HEK293T (cell line): ENCODE measurements at regions not wholly inside any gene's neighbourhood (a gene's known extent, or its start where the extent isn't known, plus 50 kb on each side); places are given as distances from the start of the nearest gene placed in this dataset.

Source experiments
- CTCF ChIA-PET: fragments of 350-600 bp; formaldehyde crosslinking; extraction: SDS; loops from one replicate; lab custom pipeline; 2021; ENCODE audit warnings: antibody characterized with exemption, inconsistent platforms; lab: Yijun Ruan, JAX
- POLR2A ChIA-PET: fragments of 350-600 bp; formaldehyde crosslinking; extraction: SDS; loops from one replicate; lab custom pipeline; 2020; ENCODE audit warnings: antibody characterized with exemption, inconsistent platforms; lab: Yijun Ruan, JAX
- DNase-seq: peaks from one replicate; pipeline ENCODE4 v3.0.0; 2012; ENCODE audit warnings: mixed read lengths; ENCODE audit errors: extremely low spot score
- ARNT ChIP-seq: fragments of 450-650 bp; IDR thresholded peaks from 2 replicates; pipeline ENCODE4 v1.6.1; 2017; ENCODE audit warnings: mild to moderate bottlenecking
- BHLHE40 ChIP-seq: fragments of 450-650 bp; IDR thresholded peaks from 2 replicates; pipeline ENCODE4 v1.6.1; 2016; ENCODE audit warnings: mild to moderate bottlenecking, moderate library complexity, borderline replicate concordance
- CTBP1 ChIP-seq: fragments of 450-650 bp; IDR thresholded peaks from 2 replicates; pipeline ENCODE4 v1.6.1; 2016; ENCODE audit warnings: borderline replicate concordance
- ELF4 ChIP-seq: fragments of 450-650 bp; IDR thresholded peaks from 2 replicates; pipeline ENCODE4 v1.6.1; 2017; ENCODE audit warnings: antibody characterized with exemption
- FOXA1 ChIP-seq: fragments of 450-650 bp; IDR thresholded peaks from 2 replicates; pipeline ENCODE4 v1.6.1; 2016; ENCODE audit warnings: mild to moderate bottlenecking
- FOXK2 ChIP-seq: fragments of 450-650 bp; IDR thresholded peaks from 2 replicates; pipeline ENCODE4 v1.6.1; 2016; ENCODE audit warnings: mild to moderate bottlenecking
- FOXM1 ChIP-seq: fragments of 450-650 bp; IDR thresholded peaks from 2 replicates; pipeline ENCODE4 v1.6.1; 2017; ENCODE audit warnings: mild to moderate bottlenecking, borderline replicate concordance
- HDGF ChIP-seq: fragments of 450-650 bp; IDR thresholded peaks from 2 replicates; pipeline ENCODE4 v1.6.1; 2017; ENCODE audit warnings: antibody characterized with exemption, borderline replicate concordance
- L3MBTL2 ChIP-seq: fragments of 450-650 bp; conservative IDR thresholded peaks from 2 replicates; pipeline ENCODE4 v1.6.1; 2016; ENCODE audit warnings: mild to moderate bottlenecking
- LEF1 ChIP-seq: fragments of 450-650 bp; IDR thresholded peaks from 2 replicates; pipeline ENCODE4 v1.6.1; 2017; ENCODE audit warnings: mild to moderate bottlenecking, borderline replicate concordance
- NFRKB ChIP-seq: fragments of 450-650 bp; IDR thresholded peaks from 2 replicates; pipeline ENCODE4 v1.6.1; 2016; ENCODE audit warnings: mild to moderate bottlenecking, moderate library complexity
- SP1 ChIP-seq: fragments of 450-650 bp; IDR thresholded peaks from 2 replicates; pipeline ENCODE4 v1.6.1; 2017
- SUZ12 ChIP-seq: fragments of 450-650 bp; IDR thresholded peaks from 2 replicates; pipeline ENCODE4 v1.6.1; 2016; ENCODE audit warnings: mild to moderate bottlenecking
- TARDBP ChIP-seq: fragments of 450-650 bp; IDR thresholded peaks from 2 replicates; pipeline ENCODE4 v1.6.1; 2016
- ZNF384 ChIP-seq: fragments of 450-650 bp; IDR thresholded peaks from 2 replicates; pipeline ENCODE4 v1.6.1; 2016
- TF ChIP-seq, protein P1 (sequence below): fragments of 450-650 bp; IDR thresholded peaks from 2 replicates; pipeline ENCODE4 v1.6.1; 2016

DNA sequence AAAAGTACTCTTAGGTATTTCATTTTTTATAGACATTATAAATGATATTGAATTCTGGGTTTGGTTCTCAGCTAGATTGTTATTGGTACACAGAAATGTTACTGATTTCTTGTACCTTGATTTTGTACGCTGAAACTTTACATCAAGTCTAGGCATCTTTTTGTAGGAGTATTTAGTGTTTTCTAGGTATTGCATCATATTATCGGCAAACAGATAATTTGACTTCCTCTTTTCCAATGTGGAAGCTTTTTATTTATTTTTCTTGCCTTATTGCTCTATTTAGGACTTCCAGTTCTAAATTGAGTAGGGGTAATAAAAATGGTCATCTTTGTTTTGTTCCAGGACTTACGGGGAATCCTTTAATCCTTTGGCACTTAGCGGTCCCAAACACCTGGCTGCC is 676.6 kb upstream of the CCDC179 start:
- TF ChIP-seq TARDBP = no peak
- TF ChIP-seq, protein P1, sequence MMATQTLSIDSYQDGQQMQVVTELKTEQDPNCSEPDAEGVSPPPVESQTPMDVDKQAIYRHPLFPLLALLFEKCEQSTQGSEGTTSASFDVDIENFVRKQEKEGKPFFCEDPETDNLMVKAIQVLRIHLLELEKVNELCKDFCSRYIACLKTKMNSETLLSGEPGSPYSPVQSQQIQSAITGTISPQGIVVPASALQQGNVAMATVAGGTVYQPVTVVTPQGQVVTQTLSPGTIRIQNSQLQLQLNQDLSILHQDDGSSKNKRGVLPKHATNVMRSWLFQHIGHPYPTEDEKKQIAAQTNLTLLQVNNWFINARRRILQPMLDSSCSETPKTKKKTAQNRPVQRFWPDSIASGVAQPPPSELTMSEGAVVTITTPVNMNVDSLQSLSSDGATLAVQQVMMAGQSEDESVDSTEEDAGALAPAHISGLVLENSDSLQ = no peak
- no peak for TF ChIP-seq FOXA1
- TF ChIP-seq SUZ12 = no peak
- TF ChIP-seq FOXK2 = no peak
- TF ChIP-seq BHLHE40 = no peak
- TF ChIP-seq HDGF = no peak
- TF ChIP-seq ELF4 = no peak
- TF ChIP-seq L3MBTL2 = no peak
- TF ChIP-seq ZNF384 = no peak
- DNase-seq = no peak
- ChIA-PET CTCF (no interaction called here), POLR2A (no interaction called here)

DNA sequence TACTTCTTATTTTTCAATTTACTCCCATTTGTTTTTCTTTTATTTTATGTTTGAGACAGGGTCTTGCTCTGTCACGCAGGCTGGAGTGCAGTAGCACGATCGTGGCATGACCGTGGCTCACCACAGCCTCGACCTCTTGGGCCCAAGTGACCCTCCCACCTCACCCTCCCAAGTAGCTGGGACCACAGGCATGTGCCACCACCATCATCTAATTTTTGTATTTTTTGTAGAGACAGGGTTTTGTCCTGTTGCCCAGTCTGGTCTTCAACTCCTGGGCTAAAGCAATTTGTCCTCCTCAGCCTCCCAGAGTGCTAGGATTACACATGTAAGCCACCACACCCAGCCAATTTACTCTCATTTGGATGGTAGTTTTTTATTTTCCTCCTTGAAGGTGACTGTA is 679.3 kb upstream of the CCDC179 start:
- POLR2A ChIA-PET = no interaction called here
- DNase-seq = no peak
- CTCF ChIA-PET = interaction anchor here (1.1 to 1.6 kb wide), 2 partner anchors 13 to 425 kb away, joined by 4 to 6 read pairs; no protein-coding TSS in a partner anchor
- TF ChIP-seq BHLHE40 (no peak), FOXA1 (no peak), SUZ12 (no peak), TARDBP (no peak), SP1 (no peak), FOXM1 (no peak), FOXK2 (no peak), L3MBTL2 (no peak), ARNT (no peak), HDGF (no peak), LEF1 (no peak), CTBP1 (no peak), NFRKB (no peak), ZNF384 (no peak)
- TF ChIP-seq, protein P1 = no peak

DNA sequence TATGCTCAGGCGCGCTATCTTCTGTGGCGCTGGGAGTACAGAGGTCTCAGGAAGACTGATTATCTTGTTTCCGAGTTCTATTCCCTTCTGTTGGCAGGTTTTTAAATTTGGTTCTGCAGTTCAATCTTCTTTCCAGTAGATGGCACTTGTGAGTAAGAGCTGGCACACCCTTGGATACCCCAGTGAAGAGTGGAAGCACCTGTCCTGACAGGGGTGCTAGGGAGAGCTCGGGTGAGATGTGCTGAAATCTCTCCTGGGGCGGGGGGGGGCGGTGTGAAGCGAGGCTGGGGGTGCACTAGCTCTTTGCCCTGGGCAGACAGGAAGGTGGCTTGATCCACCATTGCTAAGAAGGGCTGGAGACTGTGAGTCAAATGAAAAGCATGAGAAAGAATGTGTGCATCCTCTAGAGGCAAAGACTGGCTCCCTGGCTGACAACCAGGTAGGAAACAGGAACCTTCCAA is 679.9 kb upstream of the CCDC179 start:
- POLR2A ChIA-PET = no interaction called here
- peak; percentile 45 for DNase-seq
- CTCF ChIA-PET = interaction anchor here (0.6 to 1.6 kb wide), 4 partner anchors 11 to 558 kb away, joined by 3 to 6 read pairs (median 4); no protein-coding TSS in a partner anchor
- TF ChIP-seq BHLHE40 = no peak
- no peak for TF ChIP-seq ZNF384
- no peak for TF ChIP-seq FOXK2
- TF ChIP-seq TARDBP = no peak
- TF ChIP-seq, protein P1 = no peak
- TF ChIP-seq HDGF = no peak
- no peak for TF ChIP-seq ARNT
- TF ChIP-seq LEF1 = no peak
- TF ChIP-seq L3MBTL2 = no peak

DNA sequence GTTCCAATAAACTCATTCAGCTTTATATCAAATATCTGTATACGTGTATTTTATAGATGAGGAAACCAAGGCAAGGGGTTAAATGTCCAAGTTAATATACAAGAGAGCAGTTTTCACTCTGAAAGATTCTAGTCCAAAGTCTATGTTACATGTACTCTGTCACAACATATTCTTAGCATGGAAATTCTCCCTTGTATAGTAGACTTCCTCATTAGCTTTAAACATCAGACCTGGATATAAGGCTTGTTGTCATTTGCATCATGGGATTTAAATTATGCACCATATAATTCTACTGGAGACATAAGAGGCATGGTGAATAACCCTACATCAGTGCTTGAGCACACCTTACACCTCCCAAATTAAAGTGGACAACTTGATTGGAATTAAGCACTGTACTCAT is 681.9 kb upstream of the CCDC179 start:
- no peak for DNase-seq
- ChIA-PET CTCF (no interaction called here), POLR2A (no interaction called here)
- TF ChIP-seq FOXA1 (no peak), SP1 (no peak), NFRKB (no peak), HDGF (no peak), ELF4 (no peak), ZNF384 (no peak), BHLHE40 (no peak), ARNT (no peak), SUZ12 (no peak), CTBP1 (no peak), L3MBTL2 (no peak), FOXK2 (no peak), TARDBP (no peak)

DNA sequence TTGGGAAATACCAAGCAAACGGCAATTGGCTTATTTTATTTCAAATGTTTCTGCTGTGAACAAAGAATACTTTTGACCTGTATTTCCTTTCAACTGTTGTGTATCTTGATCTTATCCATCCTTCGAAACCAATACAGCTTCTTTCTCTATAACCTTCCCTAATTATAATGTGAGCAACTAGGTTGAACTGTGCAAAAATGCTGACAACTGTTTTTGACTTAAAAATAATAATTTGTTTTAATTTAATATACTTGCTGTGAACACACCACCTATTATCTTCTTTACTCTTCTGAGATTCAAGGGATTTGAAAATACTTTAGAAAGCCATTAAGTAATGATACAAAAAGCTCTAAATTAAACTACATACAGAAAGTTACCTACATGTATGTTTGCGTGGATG is 682.5 kb upstream of the CCDC179 start:
- TF ChIP-seq FOXK2 = no peak
- CTCF ChIA-PET = interaction anchor here (0.6 kb wide), 1 partner anchor 679 kb away, joined by 5 read pairs; no protein-coding TSS in a partner anchor
- DNase-seq = no peak
- POLR2A ChIA-PET = no interaction called here

DNA sequence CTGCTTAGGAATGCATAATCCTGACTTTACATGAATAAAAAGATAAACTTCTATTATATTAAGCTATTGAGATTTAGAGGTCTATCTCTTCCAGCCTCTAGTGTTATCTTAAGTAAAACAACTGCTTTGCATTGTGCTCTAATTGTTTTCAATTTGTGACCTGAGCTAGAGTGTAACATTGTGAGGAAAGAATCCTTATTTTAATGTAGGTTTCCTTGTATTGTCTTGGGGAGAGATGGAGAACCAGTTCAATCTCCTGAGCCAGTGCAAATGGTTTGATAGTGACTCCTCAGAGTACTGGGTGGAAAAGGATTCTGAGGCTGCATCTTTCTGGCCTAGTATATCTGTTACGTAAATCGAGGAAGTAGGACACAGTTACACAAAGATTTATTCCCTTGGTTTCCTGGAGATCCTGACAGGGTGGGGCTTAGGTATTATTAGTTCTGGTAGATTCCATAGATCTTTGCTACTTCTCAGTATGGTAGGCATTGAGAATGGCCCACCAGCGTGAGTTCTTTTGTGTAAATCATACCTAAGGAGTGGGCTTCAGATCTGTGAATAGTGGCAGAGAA is 683.5 kb upstream of the CCDC179 start:
- CTCF ChIA-PET = no interaction called here

More for the DNA sequence above, 683.5 kb upstream of the CCDC179 start:
- TF ChIP-seq, protein P1 = no peak
- no peak for TF ChIP-seq TARDBP
- no peak for TF ChIP-seq BHLHE40
- TF ChIP-seq ZNF384 = no peak
- TF ChIP-seq SUZ12 = no peak
- TF ChIP-seq CTBP1 = no peak
- TF ChIP-seq L3MBTL2 = no peak
- no peak for TF ChIP-seq SP1
- no peak for TF ChIP-seq ARNT
- no peak for TF ChIP-seq HDGF
- TF ChIP-seq FOXM1 = no peak
- no peak for DNase-seq
- POLR2A ChIA-PET = no interaction called here
